K562 (cell line): ENCODE measurements at regions not wholly inside any gene's neighbourhood (a gene's known extent, or its start where the extent isn't known, plus 50 kb on each side); places are given as distances from the start of the nearest gene placed in this dataset.

Experiments
- CREBBP ChIP-seq: IDR thresholded peaks from one replicate; pipeline ENCODE4 v1.6.1; 2012; ENCODE audit warnings: low read depth, mild to moderate bottlenecking, control low read depth, inconsistent platforms, low read length
- ELF4 ChIP-seq: fragments of 450-650 bp; formaldehyde crosslinking; IDR thresholded peaks from 2 replicates; pipeline ENCODE4 v1.4.0; 2022; ENCODE audit warnings: missing genetic modification characterization
- EP300 ChIP-seq: IDR thresholded peaks from 2 replicates; pipeline ENCODE4 v1.6.1; 2012; ENCODE audit warnings: low read length, improper control_type of control experiment
- EZH2 ChIP-seq: IDR thresholded peaks from 2 replicates; pipeline ENCODE4 v1.6.1; 2012; ENCODE audit warnings: low read depth, mild to moderate bottlenecking, inconsistent platforms, low read length, borderline replicate concordance
- HDAC8 ChIP-seq: fragments of 450-650 bp; IDR thresholded peaks from 2 replicates; pipeline ENCODE4 v1.6.1; 2016; ENCODE audit warnings: mild to moderate bottlenecking, missing genetic modification characterization, moderate library complexity, missing compliant biosample characterization
- MAX ChIP-seq: sonication (generic); formaldehyde crosslinking; IDR thresholded peaks from 2 replicates; pipeline ENCODE4 v1.9.0; 2022; ENCODE audit warnings: mild to moderate bottlenecking, missing genetic modification reagents
- MTA2 ChIP-seq: fragments of 450-650 bp; IDR thresholded peaks from 2 replicates; pipeline ENCODE4 v1.6.1; 2016; ENCODE audit warnings: low read depth
- NR0B1 ChIP-seq: fragments of 450-650 bp; IDR thresholded peaks from one replicate; pipeline ENCODE4 v1.6.1; 2018; ENCODE audit warnings: mild to moderate bottlenecking, moderate library complexity; ENCODE audit not compliant: partially characterized antibody
- PHF20 ChIP-seq: fragments of 450-650 bp; IDR thresholded peaks from 2 replicates; pipeline ENCODE4 v1.6.1; 2018; ENCODE audit not compliant: partially characterized antibody
- POLR2AphosphoS5 ChIP-seq: IDR thresholded peaks from 2 replicates; pipeline ENCODE4 v1.6.1; 2011; ENCODE audit warnings: mild to moderate bottlenecking, low read depth, low read length, moderate library complexity; ENCODE audit not compliant: control insufficient read depth, insufficient read depth
- RCOR1 ChIP-seq, 2 experiments: IDR thresholded peaks; 2 replicates each; pipeline ENCODE4 v1.6.1; 2012; ENCODE audit warnings: low read depth in 2 of 2, low read length in 2 of 2, borderline replicate concordance in 1 of 2, improper control_type of control experiment in 1 of 2
- ZFX ChIP-seq: sonication (generic); formaldehyde crosslinking; IDR thresholded peaks from 2 replicates; pipeline ENCODE4 v1.8.0; 2022; ENCODE audit warnings: mild to moderate bottlenecking, missing genetic modification reagents, moderate library complexity
- TF ChIP-seq, protein P1 (sequence below), 3 experiments: IDR thresholded peaks in 2 of 3; conservative IDR thresholded peaks in 1 of 3; 2 replicates each; pipeline ENCODE4 v1.5.1; 2011 to 2012; ENCODE audit warnings: low read length in 3 of 3, mild to moderate bottlenecking in 3 of 3, control low read depth in 2 of 3, improper control_type of control experiment in 1 of 3, inconsistent platforms in 1 of 3, low read depth in 1 of 3, mixed read lengths in 1 of 3, moderate library complexity in 1 of 3; ENCODE audit not compliant: insufficient read depth in 2 of 3

- no peak for TF ChIP-seq EZH2
- TF ChIP-seq HDAC8 (tag) = no peak
- no peak for TF ChIP-seq CREBBP
- no peak for TF ChIP-seq MAX
- TF ChIP-seq PHF20 = no peak
- TF ChIP-seq ELF4 (CRISPR knock-in tag) = no peak
- no peak for TF ChIP-seq POLR2AphosphoS5
- TF ChIP-seq, protein P1, sequence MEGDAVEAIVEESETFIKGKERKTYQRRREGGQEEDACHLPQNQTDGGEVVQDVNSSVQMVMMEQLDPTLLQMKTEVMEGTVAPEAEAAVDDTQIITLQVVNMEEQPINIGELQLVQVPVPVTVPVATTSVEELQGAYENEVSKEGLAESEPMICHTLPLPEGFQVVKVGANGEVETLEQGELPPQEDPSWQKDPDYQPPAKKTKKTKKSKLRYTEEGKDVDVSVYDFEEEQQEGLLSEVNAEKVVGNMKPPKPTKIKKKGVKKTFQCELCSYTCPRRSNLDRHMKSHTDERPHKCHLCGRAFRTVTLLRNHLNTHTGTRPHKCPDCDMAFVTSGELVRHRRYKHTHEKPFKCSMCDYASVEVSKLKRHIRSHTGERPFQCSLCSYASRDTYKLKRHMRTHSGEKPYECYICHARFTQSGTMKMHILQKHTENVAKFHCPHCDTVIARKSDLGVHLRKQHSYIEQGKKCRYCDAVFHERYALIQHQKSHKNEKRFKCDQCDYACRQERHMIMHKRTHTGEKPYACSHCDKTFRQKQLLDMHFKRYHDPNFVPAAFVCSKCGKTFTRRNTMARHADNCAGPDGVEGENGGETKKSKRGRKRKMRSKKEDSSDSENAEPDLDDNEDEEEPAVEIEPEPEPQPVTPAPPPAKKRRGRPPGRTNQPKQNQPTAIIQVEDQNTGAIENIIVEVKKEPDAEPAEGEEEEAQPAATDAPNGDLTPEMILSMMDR (IDR thresholded peaks at IDR 0.05 in 2 of 3, conservative IDR thresholded peaks at IDR 0.05 in 1 of 3; ENCODE audit: insufficient read depth in 2 of 3, low read depth in 1 of 3, low read length in 3 of 3) = no peak
- no peak for TF ChIP-seq NR0B1
- no peak for TF ChIP-seq RCOR1 (IDR thresholded peaks at IDR 0.05; ENCODE audit: borderline replicate concordance in 1 of 2, low read depth in 2 of 2, low read length in 2 of 2)
- TF ChIP-seq MTA2 = no peak
- no peak for TF ChIP-seq EP300
- no peak for TF ChIP-seq ZFX (CRISPR knock-in tag)
Measured at GRCh38 chr18:44516450-44516849, 164.2 kb upstream of the SETBP1 start.
